ENCODE measurements at regions not wholly inside any gene's neighbourhood (a gene's known extent, or its start where the extent isn't known, plus 50 kb on each side); places are given as distances from the start of the nearest gene placed in this dataset.

DNA sequence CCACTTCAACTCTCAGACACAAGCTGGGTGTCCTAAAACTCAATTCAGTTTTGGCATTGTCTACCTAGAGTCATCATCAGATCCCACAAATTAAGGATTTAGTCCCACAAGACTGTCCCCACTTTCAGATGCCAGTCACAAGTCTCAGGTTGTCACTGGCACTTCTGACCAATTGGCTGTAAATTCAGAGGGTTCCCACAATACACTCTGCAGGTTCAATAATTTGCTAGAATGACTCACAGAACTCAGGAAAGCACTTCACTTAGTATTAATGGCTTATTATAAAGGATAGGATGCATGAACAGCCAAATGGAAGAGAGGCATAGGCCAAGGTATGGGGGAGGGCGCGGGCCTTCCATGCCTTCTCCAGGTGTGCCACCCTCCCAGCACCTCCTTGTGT, 209.1 kb downstream of the SREK1 start:
- Histone ChIP-seq H3K56ac (replicated peaks; ENCODE audit: insufficient read length, low read depth, low read length) (no peak overlapping the region), H3K4me3 (ENCODE audit: extremely low read depth in 1 of 4, insufficient read depth in 2 of 4, low read depth in 3 of 4, low read length in 4 of 4) (no peak overlapping the region), H3K27me3 (replicated peaks in 1 of 4; ENCODE audit: control insufficient read depth in 3 of 4, extremely low read depth in 1 of 4, insufficient read depth in 3 of 4, low read length in 3 of 4) (no peaks in the 10 kb centered on the region), H3K14ac (ENCODE audit: insufficient read length) (no peak overlapping the region), H3K4me1 (replicated peaks in 1 of 4; ENCODE audit: control insufficient read depth in 3 of 4, insufficient read depth in 4 of 4, low read length in 3 of 4) (no peaks in the 10 kb centered on the region), H2BK12ac (ENCODE audit: low read depth, low read length) (no peak overlapping the region), H2BK15ac (ENCODE audit: low read length) (no peak overlapping the region), H3K23ac (ENCODE audit: insufficient read length) (no peak overlapping the region), H4K91ac (replicated peaks; ENCODE audit: insufficient read length, low read length) (no peak overlapping the region), H3K18ac (ENCODE audit: extremely low read depth, low read length) (no peak overlapping the region), H2BK120ac (replicated peaks; ENCODE audit: low read depth, low read length) (no peak overlapping the region), H3K9ac (replicated peaks in 1 of 4; ENCODE audit: extremely low read depth in 1 of 4, low read depth in 3 of 4, low read length in 3 of 4) (no peak overlapping the region), H4K20me1 (replicated peaks in 1 of 2; ENCODE audit: control insufficient read depth in 1 of 2, insufficient read depth in 2 of 2, low read length in 2 of 2) (no peaks in the 10 kb centered on the region), H3K79me1 (ENCODE audit: low read depth, low read length) (no peaks in the 10 kb centered on the region), H3K27ac (ENCODE audit: low read depth, low read length) (no peak overlapping the region), H3K4me2 (ENCODE audit: insufficient read depth in 1 of 2, low read depth in 2 of 2, low read length in 2 of 2) (no peak overlapping the region), H2AK5ac (ENCODE audit: low read depth, low read length) (no peak overlapping the region), H2AFZ (ENCODE audit: low read length) (no peak overlapping the region), H2BK5ac (ENCODE audit: low read depth, low read length) (no peak overlapping the region), H3K9me3 (ENCODE audit: insufficient read depth in 2 of 2, low read depth in 1 of 2, low read length in 1 of 2) (no peaks in the 10 kb centered on the region), H4K5ac (ENCODE audit: insufficient read length, low read depth, low read length) (no peak overlapping the region), H4K8ac (ENCODE audit: extremely low read depth, insufficient read depth, low read length) (no peak overlapping the region), H3K79me2 (ENCODE audit: control insufficient read depth in 1 of 2, insufficient read depth in 2 of 2, low read length in 2 of 2) (no peaks in the 10 kb centered on the region), H3K4ac (replicated peaks; ENCODE audit: insufficient read length, low read depth, low read length) (no peak overlapping the region), H2BK20ac (ENCODE audit: low read length) (no peak overlapping the region), H3K23me2 (ENCODE audit: low read depth, low read length) (no peaks in the 10 kb centered on the region), H3K36me3 (ENCODE audit: control insufficient read depth in 2 of 4, insufficient read depth in 4 of 4, low read length in 3 of 4) (no peaks in the 10 kb centered on the region)
- FAIRE-seq: no peak
- DNase-seq (ENCODE audit: low read depth in 1 of 2, low spot score in 2 of 2): no peak
- TF ChIP-seq ASH2L (IDR thresholded peaks at IDR 0.05; ENCODE audit: low read length): no peak
- ChIA-PET POLR2A (ENCODE audit: partially characterized antibody) (no interaction called here), CTCF (ENCODE audit: partially characterized antibody) (no interaction called here)
- WGBS, 2 experiments (ENCODE audit: extremely low coverage in 1 of 2, insufficient coverage in 1 of 2, insufficient read length in 1 of 2, insufficient replicate concordance in 2 of 2, low coverage in 1 of 2, low lambda C conversion rate in 2 of 2, missing lambda C conversion rate in 1 of 2): 85% methylated on average over 2 of the region's 2 CpGs; no CpG with 5 or more reads in 1 of the 2 experiments
